ENCODE measurements at regions not wholly inside any gene's neighbourhood (a gene's known extent, or its start where the extent isn't known, plus 50 kb on each side); places are given as distances from the start of the nearest gene placed in this dataset.

DNA sequence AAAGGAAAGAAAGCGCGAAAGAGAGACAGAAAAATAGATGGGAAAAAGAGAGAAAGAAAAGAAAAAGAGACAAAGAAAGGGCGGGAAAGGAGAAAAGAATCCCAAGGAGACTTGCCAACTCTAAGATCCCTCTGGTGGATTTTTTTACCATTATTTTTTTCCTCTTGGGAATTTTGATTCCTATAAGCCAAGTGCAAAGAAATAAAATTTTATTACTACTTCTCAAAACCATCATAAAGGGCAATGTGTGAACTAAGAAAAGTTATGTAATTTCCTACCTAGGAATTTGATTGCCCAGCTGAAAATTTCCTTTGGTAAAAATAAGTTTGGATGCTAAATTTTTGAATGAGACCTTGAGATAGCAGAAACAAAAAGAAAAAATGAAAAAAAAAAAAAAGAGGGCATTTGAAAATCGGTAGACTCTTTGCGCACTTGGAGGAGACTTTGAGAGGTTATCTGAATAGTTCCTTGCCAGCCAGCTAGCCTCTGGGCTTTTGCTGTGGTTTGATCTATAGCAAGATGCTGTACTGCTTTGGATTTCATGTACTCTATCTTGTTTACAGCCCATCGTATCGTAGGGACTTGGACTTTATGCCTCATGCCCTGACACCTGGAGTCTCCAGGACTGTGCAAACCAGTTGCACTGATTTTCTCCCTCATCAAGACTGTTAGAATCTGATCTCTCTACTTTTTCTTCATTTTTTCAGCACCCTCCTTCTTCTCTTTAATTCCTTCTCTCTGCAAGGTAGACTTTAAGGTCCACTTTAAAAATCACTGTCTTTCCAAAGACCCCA lies 535.4 kb upstream of the MKI67 start:
- DNase-seq (ENCODE audit: low read depth in 3 of 3): no peak

DNA sequence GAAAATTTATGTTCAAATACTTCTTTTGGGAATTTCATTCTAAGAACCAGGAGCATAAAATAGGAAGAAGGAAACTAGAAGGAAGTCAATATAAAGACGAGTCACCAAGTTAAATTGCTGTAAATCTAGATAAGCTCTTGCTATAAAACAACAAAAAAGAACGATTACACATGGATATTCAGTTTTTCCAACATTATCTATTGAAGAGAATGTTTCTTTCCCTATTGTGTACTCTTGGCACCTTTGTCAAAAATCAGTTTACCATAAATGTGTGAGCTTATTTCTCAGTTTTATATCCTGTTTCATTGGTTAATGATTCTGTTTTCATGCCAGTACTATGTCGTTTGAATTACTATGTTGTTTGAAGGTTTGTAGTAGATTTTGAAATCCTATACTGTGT lies 536.3 kb upstream of the MKI67 start:
- no peak for DNase-seq (ENCODE audit: low read depth in 3 of 3)

DNA sequence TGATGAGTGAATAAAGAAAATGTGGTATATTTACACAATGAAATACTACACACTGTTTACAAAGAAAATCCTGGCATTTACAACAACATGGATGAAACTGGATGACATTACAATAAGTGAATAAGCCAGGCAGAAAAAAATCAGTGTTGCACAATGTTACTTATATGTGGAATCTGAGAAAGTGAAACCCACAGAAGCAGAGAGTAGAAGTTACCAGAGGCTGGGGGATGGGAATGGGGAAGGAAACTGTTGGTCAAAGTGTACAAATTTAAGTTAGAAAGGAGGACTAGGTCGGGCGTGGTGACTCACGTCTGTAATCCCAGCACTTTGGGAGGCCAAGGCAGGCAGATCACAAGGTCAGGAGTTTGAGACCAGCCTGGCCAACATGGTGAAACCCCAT lies 538.5 kb upstream of the MKI67 start:
- DNase-seq (ENCODE audit: low read depth in 3 of 3): no peak

DNA sequence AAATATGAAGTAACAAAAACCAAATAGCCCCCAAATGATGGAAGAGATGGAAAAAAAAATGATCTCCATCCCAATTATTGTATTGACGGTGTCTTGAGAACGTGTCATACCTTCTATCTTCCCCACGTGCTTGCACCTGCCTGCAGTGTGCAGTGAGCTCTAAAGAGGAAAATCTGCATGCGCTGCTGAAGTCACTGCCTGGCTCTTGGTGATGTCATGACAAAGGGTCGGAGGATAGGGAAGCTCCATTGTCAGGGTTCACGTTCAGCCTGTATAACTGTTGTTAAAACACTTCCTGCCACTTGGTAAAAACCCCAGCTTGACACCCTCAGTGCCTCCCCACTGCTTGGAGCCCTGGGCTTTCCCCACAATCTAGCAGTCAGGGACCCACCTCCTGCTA lies 549.2 kb upstream of the MKI67 start:
- DNase-seq (ENCODE audit: low read depth in 3 of 3): no peak

DNA sequence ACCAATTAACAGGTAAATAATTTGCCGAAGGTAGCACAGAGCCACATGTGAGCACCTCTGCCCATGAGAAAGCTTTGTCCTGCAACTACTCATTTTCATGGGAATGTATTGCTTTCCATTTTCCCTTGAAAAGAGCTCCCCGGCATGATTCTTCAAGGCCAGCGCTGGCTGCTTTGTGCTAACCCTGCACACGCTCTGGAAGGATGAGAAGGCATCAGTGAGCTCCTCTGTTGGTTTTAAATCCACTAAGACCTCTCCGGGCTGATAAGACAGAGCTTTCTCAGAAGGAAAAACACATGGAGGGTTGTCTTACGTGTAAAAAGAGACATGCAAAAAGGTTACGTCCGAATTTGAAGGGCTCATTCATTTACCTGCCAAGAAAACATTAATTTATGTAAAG lies 553.9 kb upstream of the MKI67 start:
- DNase-seq (ENCODE audit: low read depth in 3 of 3): no peak

GRCh38 chr10:128684215-128684614 lies 558.0 kb upstream of the MKI67 start:
- no peak for DNase-seq (ENCODE audit: low read depth in 3 of 3)

- no peak for DNase-seq (ENCODE audit: low read depth in 3 of 3)
These were observed 560.5 kb upstream of the MKI67 start for GRCh38 chr10:128686630-128687278.

DNA sequence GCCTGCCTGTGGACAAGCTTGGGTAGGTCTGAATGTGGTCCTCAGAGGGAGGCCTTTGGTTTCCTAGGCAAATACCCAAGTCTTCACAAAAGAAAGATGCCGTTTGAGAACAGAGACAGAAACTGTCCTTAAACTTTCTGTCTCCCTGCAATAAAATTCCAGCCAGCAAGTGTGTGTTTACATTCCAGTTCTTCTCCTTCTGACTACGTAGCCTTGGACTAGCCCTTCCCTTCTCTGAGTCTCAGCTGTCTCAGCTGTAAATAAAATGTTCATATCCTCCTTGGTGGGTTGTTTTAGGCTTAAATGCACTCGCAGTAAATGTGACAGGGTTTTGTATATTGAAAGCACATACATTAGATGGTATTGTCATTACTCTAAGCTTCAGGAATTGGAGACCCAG lies 561.2 kb upstream of the MKI67 start:
- DNase-seq (ENCODE audit: low read depth in 3 of 3): no peak

- no peak for DNase-seq (ENCODE audit: low read depth in 3 of 3)
These were observed 561.8 kb upstream of the MKI67 start for GRCh38 chr10:128687927-128688549.

GRCh38 chr10:128689667-128690066 lies 563.4 kb upstream of the MKI67 start:
- no peak for DNase-seq (ENCODE audit: low read depth in 3 of 3)

DNA sequence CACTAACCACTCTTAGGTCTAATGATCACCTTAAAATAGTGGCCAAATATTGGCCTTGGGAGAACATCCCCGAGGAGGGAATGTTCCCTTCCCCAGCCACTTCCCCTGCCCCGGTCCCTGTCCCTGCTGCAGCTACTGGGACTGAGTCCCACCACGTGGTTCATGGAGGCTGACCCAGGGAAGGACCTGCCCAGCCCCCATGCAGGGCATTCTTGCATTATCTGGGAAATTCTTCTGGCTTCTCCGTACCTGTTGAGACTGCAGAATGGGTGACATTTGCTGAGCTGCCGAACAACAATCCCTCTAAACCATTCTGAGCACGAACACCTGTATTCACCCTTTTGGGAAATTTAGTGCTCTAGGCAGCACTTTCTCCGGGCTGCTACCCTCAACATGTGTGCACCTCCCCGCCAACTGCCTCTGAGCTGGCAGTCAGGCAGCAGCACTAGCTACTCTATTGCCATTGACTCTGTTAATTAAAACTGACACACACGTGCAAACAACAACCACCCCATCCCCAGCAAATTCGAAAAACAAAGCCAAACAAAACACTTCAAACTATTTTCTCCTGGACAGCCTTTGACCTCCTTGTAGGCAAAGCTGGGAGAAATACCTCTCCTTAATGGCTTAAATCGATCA lies 567.4 kb upstream of the MKI67 start:
- DNase-seq (ENCODE audit: low read depth in 3 of 3): no peak

DNA sequence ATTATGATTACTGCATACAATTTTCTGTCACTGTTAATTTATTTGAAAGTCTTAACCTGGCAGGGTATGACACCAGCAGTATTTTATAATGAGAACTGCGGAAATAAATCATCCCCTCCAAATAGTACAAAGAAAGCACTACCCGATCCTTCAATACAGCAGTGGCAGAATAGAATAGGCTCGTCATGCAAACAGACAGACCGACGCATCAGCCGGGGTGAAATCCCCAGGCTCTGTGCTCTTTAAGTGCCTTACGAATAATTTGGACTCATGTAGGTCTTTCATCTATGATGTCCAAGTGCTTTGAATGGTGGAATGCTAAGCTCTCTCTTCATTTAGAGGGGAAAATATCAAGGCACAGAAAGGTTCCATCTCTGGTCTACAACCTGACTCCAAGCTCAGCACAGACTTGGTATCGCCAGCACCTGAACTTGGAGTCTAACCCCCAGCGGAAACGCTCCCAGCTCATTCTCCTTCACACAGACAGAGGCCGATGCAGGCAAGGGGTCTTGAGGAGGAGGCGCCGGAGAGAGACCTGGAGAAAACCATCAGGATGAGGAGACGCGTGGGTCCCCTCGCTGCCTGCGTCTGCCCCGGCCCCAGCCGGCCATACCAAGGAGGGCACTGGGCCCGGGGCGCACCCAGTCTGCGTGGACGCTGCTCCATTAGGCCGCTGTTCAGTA lies 568.1 kb upstream of the MKI67 start:
- no peak for DNase-seq (ENCODE audit: low read depth in 3 of 3)

DNA sequence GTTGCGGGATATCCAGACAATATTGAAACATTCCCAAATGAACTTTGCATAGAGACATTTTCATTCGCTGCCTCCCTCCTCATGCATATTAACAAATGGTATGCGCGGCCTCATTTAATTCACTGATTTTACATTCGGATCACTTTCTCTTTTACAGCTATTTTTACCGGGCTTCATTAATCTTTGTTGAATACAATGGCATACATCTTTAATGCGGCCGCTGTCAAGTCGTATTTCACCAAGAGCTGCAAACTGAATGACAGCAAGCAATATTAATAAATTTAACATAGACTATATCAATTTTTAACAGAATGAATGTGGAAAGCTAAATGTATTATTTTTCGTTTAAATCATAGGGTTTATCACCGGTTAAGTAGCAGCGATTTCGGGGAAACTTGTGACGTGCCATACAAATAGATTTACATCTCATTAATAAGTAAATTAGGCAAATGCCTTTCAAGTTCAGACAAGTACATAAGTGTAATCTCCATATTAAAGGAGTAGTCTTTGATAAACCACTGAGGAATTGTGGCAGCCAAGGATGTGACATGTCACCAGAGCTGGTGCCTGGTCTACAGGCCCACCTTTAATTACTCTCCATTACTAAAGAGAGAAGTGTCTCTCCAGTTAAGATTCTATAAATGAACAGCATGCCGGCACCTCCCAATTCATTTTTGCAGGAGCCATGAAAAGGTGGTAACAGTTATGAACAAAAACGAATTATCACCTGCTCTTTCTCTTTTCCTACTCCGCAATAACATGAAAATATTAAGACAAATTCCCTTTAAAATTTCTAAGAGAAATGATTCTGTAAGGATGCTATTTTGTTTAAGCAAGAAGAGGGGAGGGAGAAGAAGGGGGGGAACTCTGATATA lies 568.9 kb upstream of the MKI67 start:
- no peak for DNase-seq (ENCODE audit: low read depth in 3 of 3)

- DNase-seq (ENCODE audit: low read depth in 3 of 3): no peak
These were observed 569.7 kb upstream of the MKI67 start for GRCh38 chr10:128695931-128696330.

DNA sequence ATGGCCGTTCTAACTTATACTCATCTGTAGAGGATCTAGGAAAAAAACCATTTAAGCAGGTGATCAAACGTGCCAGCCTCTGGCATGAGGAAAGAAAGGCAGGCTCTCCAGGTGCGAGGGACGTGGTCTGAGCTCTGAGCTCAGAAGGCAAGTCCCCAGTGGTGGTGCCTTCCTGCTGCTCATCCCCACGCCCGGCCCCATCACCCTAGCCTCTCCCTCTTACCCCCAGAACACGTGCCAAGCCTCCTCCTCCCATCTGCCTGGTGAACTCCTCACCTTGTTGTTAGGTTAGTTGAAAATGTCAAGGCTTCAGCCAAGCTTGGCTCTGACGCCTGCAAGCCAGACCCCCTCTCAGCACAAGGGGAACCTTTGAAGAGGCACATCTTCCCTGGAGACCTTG lies 571.2 kb upstream of the MKI67 start:
- no peak for DNase-seq (ENCODE audit: low read depth in 3 of 3)

GRCh38 chr10:128701381-128701780 lies 575.2 kb upstream of the MKI67 start:
- no peak for DNase-seq (ENCODE audit: low read depth in 3 of 3)

GRCh38 chr10:128701837-128702236 lies 575.6 kb upstream of the MKI67 start:
- no peak for DNase-seq (ENCODE audit: low read depth in 3 of 3)

- no peak for DNase-seq (ENCODE audit: low read depth in 3 of 3)
These were observed 578.5 kb upstream of the MKI67 start for GRCh38 chr10:128704716-128705115.

- DNase-seq (ENCODE audit: low read depth in 3 of 3): no peak
These were observed 582.0 kb upstream of the MKI67 start for GRCh38 chr10:128708182-128708581.

- DNase-seq (ENCODE audit: low read depth in 3 of 3): no peak
These were observed 583.5 kb upstream of the MKI67 start for GRCh38 chr10:128709686-128710085.
